GM12892 (cell line): ENCODE measurements at regions not wholly inside any gene's neighbourhood (a gene's known extent, or its start where the extent isn't known, plus 50 kb on each side); places are given as distances from the start of the nearest gene placed in this dataset.

Experiments used
- DNase-seq: peaks from one replicate; pipeline ENCODE4 v3.0.0; 2011; ENCODE audit not compliant: insufficient read length
- FAIRE-seq: peaks from 2 replicates; lab custom pipeline; 2011; peaks lifted over from hg19 to GRCh38; lab: Jason Lieb, UNC
- POLR2A ChIP-seq: IDR thresholded peaks from 2 replicates; pipeline ENCODE4 v1.6.1; 2011; ENCODE audit warnings: low read depth, low read length, control low read depth
- POLR2AphosphoS5 ChIP-seq: IDR thresholded peaks from 2 replicates; pipeline ENCODE4 v1.6.1; 2011; ENCODE audit warnings: low read depth, low read length, control low read depth
- TAF1 ChIP-seq: IDR thresholded peaks from 2 replicates; pipeline ENCODE4 v1.6.1; 2011; ENCODE audit warnings: low read depth, mild to moderate bottlenecking, control low read depth, low read length, borderline replicate concordance

GRCh38 chr10:71079761-71080380 is 132.5 kb upstream of the UNC5B start:
- TF ChIP-seq TAF1 (no peak), POLR2A (no peak), POLR2AphosphoS5 (no peak)
- FAIRE-seq, result no peak
- DNase-seq, result no peak

DNA sequence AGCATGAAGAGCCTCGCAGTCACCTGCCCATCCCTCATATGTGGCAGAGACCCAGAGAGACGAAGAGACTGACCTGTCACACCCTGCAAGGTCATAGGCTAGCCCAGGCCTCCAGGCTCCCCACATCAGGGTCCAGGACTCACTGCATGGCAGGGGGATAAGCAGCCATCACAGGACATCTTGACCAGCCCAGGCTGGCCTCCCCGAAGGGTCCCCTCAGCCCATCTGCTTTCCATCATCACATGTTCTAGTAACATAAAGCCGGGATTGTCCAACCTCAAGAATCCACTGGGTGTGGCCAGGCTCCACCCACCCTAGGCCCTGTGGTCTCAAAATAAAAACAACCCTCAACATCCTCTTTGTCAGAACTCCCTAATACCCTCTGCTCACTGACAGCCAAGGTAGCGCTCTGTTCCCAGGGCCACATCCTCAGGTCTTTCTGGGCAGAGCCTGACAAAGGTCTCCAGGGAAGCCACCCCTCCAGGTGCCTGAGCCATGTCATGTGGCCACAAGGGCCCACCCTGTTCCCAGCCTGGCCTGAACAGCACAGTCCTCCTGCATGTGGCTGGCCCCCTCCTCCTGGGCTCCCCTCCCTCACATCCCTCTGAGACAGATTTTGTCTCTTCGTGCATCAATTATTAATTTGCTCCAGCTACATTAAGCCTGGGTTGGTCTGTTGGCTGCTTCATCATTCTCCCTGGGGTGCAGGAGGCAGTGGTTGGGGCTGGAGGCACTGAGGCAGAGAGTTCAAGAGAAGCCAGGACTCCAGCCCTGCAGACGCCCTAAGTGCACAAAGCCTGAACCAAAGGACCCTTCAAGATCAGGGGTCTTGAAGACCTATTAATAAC is 131.8 kb upstream of the UNC5B start:
- TF ChIP-seq TAF1 (no peak), POLR2AphosphoS5 (no peak), POLR2A (no peak)
- DNase-seq (no peak), FAIRE-seq (no peak)

GRCh38 chr10:71081229-71081560 is 131.2 kb upstream of the UNC5B start:
- TF ChIP-seq TAF1 (no peak), POLR2AphosphoS5 (no peak), POLR2A (no peak)
- DNase-seq (no peak), FAIRE-seq (no peak)

DNA sequence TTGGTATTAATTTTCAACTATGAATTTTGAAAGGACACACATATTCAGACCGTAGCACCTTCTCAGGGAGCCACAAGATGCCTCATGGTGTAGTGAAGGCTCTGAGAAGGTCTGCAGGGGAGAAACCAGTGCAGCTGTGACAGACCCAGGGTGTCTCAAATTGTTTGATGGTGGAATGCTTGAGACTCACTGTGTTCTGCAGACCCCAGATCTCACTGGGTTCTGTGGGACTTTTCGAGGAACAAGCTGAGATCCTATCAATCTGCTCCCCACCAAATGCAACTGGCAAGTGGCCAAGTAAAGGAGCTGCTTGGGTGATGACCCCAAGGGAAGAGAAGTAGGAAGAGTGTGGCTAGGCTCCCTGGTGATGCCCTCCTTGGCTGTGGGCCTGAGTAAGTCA is 130.5 kb upstream of the UNC5B start:
- TF ChIP-seq TAF1 (no peak), POLR2A (no peak), POLR2AphosphoS5 (no peak)
- no peak for FAIRE-seq
- no peak for DNase-seq

- no peak for TF ChIP-seq POLR2A
- TF ChIP-seq POLR2AphosphoS5, result no peak
- no peak for TF ChIP-seq TAF1
- DNase-seq (no peak), FAIRE-seq (no peak)
These were observed 129.2 kb upstream of the UNC5B start for GRCh38 chr10:71082960-71083715.

DNA sequence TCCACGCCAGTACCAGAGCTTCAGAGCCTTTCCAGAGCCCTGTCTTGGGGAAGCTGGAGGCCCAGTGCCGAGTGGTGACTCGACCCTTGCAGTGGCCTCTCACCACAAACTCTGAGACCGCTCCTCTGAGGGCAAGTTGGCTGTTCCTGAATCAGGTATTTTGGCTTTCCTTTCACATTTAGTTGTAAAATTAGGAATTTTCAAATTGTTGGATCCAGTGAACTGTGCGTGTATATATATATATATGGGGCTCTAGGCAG is 128.7 kb upstream of the UNC5B start:
- no peak for FAIRE-seq
- no peak for DNase-seq
- no peak for TF ChIP-seq POLR2A
- TF ChIP-seq POLR2AphosphoS5, result no peak
- TF ChIP-seq TAF1, result no peak

GRCh38 chr10:71084061-71084817 is 128.1 kb upstream of the UNC5B start:
- FAIRE-seq, result no peak
- no peak for DNase-seq
- no peak for TF ChIP-seq POLR2A
- TF ChIP-seq POLR2AphosphoS5, result no peak
- no peak for TF ChIP-seq TAF1

DNA sequence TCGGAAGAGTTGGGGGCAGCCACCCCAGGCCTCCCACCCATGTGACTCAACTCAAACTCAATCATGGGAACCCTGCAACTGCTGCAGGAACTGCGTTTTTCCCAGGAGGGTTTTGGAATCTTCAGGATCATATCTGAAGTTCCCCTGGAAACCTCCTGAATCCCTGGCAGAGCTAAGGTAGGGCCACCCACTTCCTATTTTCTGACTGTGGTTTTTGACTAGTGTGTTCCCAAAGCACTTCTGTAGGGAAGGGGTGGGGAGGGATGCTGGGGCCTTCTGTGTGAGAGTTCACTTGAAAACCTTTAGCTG is 127.6 kb upstream of the UNC5B start:
- no peak for DNase-seq
- no peak for FAIRE-seq
- TF ChIP-seq POLR2AphosphoS5 (no peak), POLR2A (no peak), TAF1 (no peak)

- DNase-seq (no peak), FAIRE-seq (no peak)
- no peak for TF ChIP-seq TAF1
- no peak for TF ChIP-seq POLR2A
- no peak for TF ChIP-seq POLR2AphosphoS5
These were observed 126.5 kb upstream of the UNC5B start for GRCh38 chr10:71085689-71086438.

DNA sequence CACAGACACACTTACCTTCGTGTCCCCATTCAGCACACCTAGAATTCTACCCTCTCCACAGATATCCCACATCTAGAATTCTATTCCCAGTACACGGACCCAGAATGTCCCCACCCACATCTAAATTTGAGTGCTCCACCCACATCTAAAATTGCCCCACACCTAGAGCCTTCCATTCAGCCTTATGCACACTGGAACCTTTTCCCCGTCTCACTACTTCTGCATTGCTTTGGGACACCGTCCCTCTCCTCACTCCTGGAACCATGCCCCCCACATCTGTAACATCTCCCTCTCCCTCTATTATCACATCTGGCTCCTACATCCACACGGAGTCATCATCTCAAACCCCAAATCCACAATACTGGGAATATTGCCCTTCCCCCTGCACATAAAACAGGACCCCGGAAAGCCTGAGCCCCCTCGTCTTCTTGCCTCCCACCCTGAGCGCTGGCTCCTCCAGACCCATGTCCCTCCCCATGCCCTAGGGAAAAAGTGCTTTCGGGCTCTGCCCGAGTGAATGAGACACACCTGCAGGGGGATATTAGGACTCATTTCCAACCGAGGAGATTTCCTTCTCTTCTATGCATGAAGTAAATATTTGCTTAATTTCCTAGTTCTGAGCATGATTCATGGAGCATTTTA is 125.8 kb upstream of the UNC5B start:
- TF ChIP-seq POLR2A, result no peak
- no peak for TF ChIP-seq TAF1
- TF ChIP-seq POLR2AphosphoS5, result no peak
- FAIRE-seq (no peak), DNase-seq (no peak)

DNA sequence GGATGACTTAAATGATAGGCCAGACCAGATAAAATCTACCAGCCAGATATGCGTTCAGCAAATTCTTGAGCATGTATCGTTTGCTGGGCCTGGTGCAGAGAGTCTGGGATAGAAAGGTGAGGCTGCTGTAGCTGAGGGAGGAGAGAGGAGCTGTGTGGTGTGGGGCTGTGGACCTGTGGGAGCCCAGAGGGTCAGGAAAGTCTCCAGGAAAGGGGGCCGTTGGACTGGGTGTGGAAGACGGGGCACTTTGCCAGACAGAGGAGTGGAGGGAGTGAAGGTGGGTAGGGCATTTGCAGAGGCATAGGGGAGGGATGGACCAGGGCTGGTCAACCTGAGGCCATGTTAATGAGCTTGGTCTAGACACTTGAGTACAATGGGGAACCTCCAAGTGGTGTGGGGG is 124.7 kb upstream of the UNC5B start:
- TF ChIP-seq POLR2A (no peak), POLR2AphosphoS5 (no peak), TAF1 (no peak)
- no peak for FAIRE-seq
- DNase-seq, result no peak
